Gastroesophageal sphincter (tissue), 4 donors: ENCODE measurements at regions not wholly inside any gene's neighbourhood (a gene's known extent, or its start where the extent isn't known, plus 50 kb on each side); places are given as distances from the start of the nearest gene placed in this dataset.

ENCODE experiments used
- ATAC-seq: fragments of 150-250 bp; one replicate; pipeline ENCODE4 v1.9.1; 2016; ENCODE audit warnings: mild to moderate bottlenecking, moderate library complexity
- H3K27ac ChIP-seq, 4 donors: fragments of 200-600 bp; sonication (generic) in 3 of 4; 1 replicate in 3 of 4; 2 replicates in 1 of 4; pipeline ENCODE4 v1.5.1; 2016 to 2019
- H3K27me3 ChIP-seq: fragments of 200-600 bp; sonication (generic); one replicate; pipeline ENCODE4 v1.5.1; 2019
- H3K36me3 ChIP-seq, 2 donors: fragments of 200-600 bp; sonication (generic); one replicate each; pipeline ENCODE4 v1.5.1; 2019; ENCODE audit warnings: control low read depth in 1 of 2
- H3K4me1 ChIP-seq, 3 donors: fragments of 200-600 bp; sonication (generic); 1 replicate in 2 of 3; 2 replicates in 1 of 3; pipeline ENCODE4 v1.5.1; 2016 to 2019; ENCODE audit warnings: control low read depth in 2 of 3
- H3K4me3 ChIP-seq, 2 donors: fragments of 200-600 bp; sonication (generic); one replicate each; pipeline ENCODE4 v1.5.1; 2019; ENCODE audit warnings: mild to moderate bottlenecking in 1 of 2, moderate library complexity in 1 of 2
- H3K9me3 ChIP-seq, 3 donors: fragments of 200-600 bp; sonication (generic); one replicate each; pipeline ENCODE4 v1.5.1; 2017 to 2019; ENCODE audit warnings: control low read depth in 2 of 3
- EP300 ChIP-seq: sonication (generic); formaldehyde crosslinking; IDR thresholded peaks from one replicate; pipeline ENCODE4 v1.6.1; 2017; ENCODE audit warnings: antibody characterized with exemption, mild to moderate bottlenecking
- POLR2A ChIP-seq, 2 donors: fragments of 450-650 bp; IDR thresholded peaks; one replicate each; pipeline ENCODE4 v1.6.1; 2017; ENCODE audit warnings: antibody characterized with exemption in 2 of 2, mild to moderate bottlenecking in 2 of 2, moderate library complexity in 1 of 2
- POLR2AphosphoS5 ChIP-seq: sonication (generic); formaldehyde crosslinking; IDR thresholded peaks from one replicate; pipeline ENCODE4 v1.6.1; 2017; ENCODE audit warnings: antibody characterized with exemption
- WGBS, 2 donors: methylation state at CpG; one replicate each; pipeline ENCODE4 v1.1.5; 2018; ENCODE audit warnings: low coverage in 1 of 2; 5-methylcytosine and 5-hydroxymethylcytosine counted together
- TF ChIP-seq, protein P1 (sequence below), 4 experiments: fragments of 200-600 bp in 2 of 4; fragments of 450-650 bp in 2 of 4; sonication (generic) in 1 of 4; IDR thresholded peaks; one replicate each; pipeline ENCODE4 v1.5.1; 2017 to 2019; ENCODE audit warnings: antibody characterized with exemption in 4 of 4, mild to moderate bottlenecking in 2 of 4, moderate library complexity in 2 of 4

DNA sequence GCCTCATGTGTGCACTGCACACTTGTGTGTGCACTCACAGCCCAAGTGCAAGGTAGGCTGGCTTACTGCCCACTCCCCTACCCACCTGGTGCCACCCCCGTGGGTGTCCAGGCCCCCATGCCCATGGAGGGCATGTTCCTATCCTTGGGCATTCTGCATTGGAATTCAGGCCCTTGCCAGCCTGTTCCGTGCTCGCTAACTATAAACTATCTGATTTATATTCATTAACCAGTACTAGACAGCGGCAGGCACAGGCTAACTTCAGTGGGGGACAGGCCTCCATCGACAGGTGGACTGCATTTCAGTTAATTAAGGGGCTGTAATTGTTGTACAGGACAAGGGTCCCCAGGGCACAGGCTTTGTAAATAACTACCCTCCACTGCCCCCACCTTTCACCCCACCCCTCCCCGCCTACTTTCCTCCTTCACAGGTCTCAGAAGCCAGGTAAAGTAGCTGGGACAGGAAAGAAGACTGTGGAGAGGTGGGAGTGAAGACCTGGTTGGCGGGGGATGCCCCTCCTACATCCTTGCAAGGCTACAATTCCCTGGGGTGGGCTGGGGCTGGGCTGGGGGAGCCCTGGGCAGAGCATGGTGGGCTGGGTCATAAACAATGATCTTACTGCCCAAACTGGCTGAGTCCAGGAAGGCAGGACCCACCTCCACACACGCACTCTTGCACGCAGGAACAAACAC lies 119.0 kb upstream of the LHX1 start:
- 33 to 51% methylated on average over 1 to 3 of the region's 9 CpGs for WGBS, 2 donors
- H3K27me3 ChIP-seq = peaks cover 97% of the 10 kb centered on the region
- TF ChIP-seq POLR2AphosphoS5 = no peak
- TF ChIP-seq, protein P1, sequence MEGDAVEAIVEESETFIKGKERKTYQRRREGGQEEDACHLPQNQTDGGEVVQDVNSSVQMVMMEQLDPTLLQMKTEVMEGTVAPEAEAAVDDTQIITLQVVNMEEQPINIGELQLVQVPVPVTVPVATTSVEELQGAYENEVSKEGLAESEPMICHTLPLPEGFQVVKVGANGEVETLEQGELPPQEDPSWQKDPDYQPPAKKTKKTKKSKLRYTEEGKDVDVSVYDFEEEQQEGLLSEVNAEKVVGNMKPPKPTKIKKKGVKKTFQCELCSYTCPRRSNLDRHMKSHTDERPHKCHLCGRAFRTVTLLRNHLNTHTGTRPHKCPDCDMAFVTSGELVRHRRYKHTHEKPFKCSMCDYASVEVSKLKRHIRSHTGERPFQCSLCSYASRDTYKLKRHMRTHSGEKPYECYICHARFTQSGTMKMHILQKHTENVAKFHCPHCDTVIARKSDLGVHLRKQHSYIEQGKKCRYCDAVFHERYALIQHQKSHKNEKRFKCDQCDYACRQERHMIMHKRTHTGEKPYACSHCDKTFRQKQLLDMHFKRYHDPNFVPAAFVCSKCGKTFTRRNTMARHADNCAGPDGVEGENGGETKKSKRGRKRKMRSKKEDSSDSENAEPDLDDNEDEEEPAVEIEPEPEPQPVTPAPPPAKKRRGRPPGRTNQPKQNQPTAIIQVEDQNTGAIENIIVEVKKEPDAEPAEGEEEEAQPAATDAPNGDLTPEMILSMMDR (IDR thresholded peaks at IDR 0.05) = no peak
- TF ChIP-seq EP300 = no peak
- no peak for TF ChIP-seq POLR2A (IDR thresholded peaks at IDR 0.05)

DNA sequence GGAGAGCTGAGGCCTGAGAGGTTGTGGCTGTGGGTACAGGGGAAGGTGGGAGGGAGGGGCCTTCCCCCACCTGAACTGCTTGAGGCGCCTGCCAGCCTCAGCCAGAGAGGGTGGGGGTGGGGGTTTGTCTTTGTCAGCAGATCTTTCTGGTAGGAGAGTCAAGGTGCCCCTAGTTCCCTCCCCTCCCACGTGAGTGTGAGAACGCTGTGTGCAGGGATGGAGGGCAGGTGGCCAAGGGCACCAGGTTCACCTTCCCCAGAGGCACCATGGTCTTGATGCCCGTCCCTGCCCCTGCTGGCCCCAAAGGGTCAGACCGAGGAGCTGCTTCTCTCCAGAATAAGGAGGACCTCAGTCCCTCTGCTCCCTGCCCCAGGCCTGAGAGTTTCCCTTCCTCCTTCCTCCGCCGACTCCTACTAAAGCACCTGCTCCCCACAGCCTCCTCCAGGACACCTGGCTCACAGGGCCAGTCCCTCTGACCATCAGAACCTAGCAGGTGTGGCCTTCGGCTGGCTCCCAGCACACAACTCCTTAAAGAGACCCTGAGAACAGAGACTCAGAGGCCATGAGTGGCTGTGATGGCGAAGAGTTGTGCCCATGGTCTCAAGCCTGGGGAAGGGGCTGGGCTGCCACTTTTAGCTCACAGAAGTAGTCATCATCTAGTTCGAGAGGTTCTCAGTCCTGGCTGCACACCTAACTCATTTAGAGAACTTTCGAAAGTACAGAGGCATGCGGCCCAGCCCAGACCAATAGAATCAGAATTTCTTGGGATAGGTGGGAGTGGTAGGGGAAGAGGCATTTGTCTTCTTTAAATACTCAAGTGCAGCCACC lies 113.2 kb upstream of the LHX1 start:
- Histone ChIP-seq H3K27me3 (peaks cover 94% of the 10 kb centered on the region), H3K4me1 (no peaks in the 10 kb centered on the region), H3K4me3 (no peak overlapping the region), H3K9me3 (no peaks in the 10 kb centered on the region), H3K36me3 (no peaks in the 10 kb centered on the region), H3K27ac (no peak overlapping the region)
- TF ChIP-seq POLR2A (IDR thresholded peaks at IDR 0.05) (no peak), EP300 (no peak), POLR2AphosphoS5 (no peak)
- TF ChIP-seq, protein P1 (IDR thresholded peaks at IDR 0.05) = no peak
- no peak for ATAC-seq
- WGBS, 2 donors = 10 to 58% methylated on average over 2 of the region's 12 CpGs

More for the DNA sequence above, 119.0 kb upstream of the LHX1 start:
- no peak for ATAC-seq
- no peaks in the 10 kb centered on the region for H3K9me3 ChIP-seq
- no peaks in the 10 kb centered on the region for H3K4me1 ChIP-seq
- no peaks in the 10 kb centered on the region for H3K36me3 ChIP-seq
- H3K27ac ChIP-seq = no peak overlapping the region
- no peak overlapping the region for H3K4me3 ChIP-seq

DNA sequence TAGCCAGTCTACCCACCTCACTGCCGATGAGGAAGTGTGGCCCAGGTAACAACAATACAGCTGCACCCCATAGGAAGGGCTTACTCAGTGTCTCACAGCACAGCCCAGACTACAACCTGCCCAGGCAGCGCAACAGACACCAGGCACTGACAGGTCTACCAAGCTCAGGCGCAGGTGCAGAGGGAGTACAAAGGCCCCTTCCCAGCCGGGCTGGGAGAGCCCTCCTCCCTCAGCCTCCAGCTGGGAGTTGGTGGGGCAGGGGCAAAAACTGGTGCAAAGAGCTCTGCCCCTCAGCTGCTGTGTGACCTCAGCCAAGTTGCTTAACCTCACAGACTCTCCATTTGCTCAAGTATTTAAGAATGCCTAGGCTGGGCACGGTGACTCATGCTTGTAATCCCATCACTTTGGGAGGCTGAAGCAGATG lies 112.6 kb upstream of the LHX1 start:
- Histone ChIP-seq H3K9me3 (no peaks in the 10 kb centered on the region), H3K27ac (no peak overlapping the region), H3K4me1 (no peaks in the 10 kb centered on the region), H3K36me3 (no peaks in the 10 kb centered on the region), H3K27me3 (peaks cover 87% of the 10 kb centered on the region), H3K4me3 (no peak overlapping the region)
- no peak for ATAC-seq
- TF ChIP-seq EP300 (no peak), POLR2AphosphoS5 (no peak), POLR2A (IDR thresholded peaks at IDR 0.05) (no peak)
- WGBS, 2 donors = 54 to 57% methylated on average over 1 to 4 of the region's 5 CpGs

DNA sequence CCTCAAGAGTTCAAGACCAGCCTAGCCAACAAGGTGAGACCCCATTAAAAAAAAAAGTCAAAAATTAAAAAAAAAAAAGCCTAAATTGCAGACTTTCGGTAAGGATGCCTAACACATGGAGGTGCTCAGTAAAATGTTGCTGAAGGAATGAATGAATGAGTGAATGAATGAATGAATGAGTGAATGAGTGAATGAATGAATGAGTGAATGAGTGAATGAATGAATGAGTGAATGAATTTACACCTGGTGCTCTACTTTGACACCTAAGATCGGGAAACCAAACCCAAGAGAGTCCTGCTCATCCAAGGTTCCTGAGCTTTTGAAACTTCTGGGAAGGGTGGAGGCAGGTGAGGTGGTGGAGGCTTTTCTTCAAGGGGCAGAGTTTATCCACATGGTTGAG lies 112.2 kb upstream of the LHX1 start:
- no peaks in the 10 kb centered on the region for H3K36me3 ChIP-seq
- no peak overlapping the region for H3K4me3 ChIP-seq
- H3K4me1 ChIP-seq = no peaks in the 10 kb centered on the region
- no peaks in the 10 kb centered on the region for H3K9me3 ChIP-seq
- ATAC-seq = no peak
- 80 to 86% methylated on average over 2 of the region's 2 CpGs for WGBS, 2 donors
- TF ChIP-seq, protein P1 (IDR thresholded peaks at IDR 0.05) = no peak
- TF ChIP-seq POLR2A (IDR thresholded peaks at IDR 0.05) (no peak), EP300 (no peak), POLR2AphosphoS5 (no peak)
- peaks cover 83% of the 10 kb centered on the region for H3K27me3 ChIP-seq
- H3K27ac ChIP-seq = no peak overlapping the region

DNA sequence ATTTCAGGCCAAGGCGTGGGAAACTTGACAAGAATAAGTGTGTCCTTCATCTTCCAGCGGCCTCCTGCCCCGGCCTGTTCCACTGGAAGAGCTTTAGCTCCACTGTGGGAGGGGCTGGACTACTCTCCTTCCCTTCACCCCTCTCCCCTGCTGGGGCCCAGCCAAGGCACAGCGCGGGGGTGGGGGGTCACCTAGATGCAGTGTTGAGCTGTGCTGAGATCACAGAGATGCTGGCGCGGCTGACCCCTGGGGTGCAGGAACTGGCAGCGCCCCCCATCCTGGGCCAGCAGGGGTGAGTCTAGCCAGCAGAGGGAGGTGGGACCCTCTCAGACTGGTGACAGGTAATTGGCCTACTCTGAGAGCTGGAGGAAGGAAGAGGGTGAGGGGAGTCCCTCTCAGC lies 111.8 kb upstream of the LHX1 start:
- H3K27me3 ChIP-seq = peaks cover 79% of the 10 kb centered on the region
- TF ChIP-seq POLR2AphosphoS5 (no peak), POLR2A (IDR thresholded peaks at IDR 0.05) (no peak)
- TF ChIP-seq, protein P1 (IDR thresholded peaks at IDR 0.05) = no peak
- 20 to 43% methylated on average over 1 to 4 of the region's 8 CpGs for WGBS, 2 donors

More for the DNA sequence above, 111.8 kb upstream of the LHX1 start:
- Histone ChIP-seq H3K9me3 (no peaks in the 10 kb centered on the region), H3K4me1 (no peaks in the 10 kb centered on the region), H3K27ac (no peak overlapping the region), H3K36me3 (no peaks in the 10 kb centered on the region), H3K4me3 (no peak overlapping the region)
- no peak for ATAC-seq
